HG03442 (cell line): ENCODE measurements at regions not wholly inside any gene's neighbourhood (a gene's known extent, or its start where the extent isn't known, plus 50 kb on each side); places are given as distances from the start of the nearest gene placed in this dataset.

ENCODE experiments used
- ATAC-seq: cut with Tn5 transposase; IDR thresholded peaks from one replicate; pipeline ENCODE4 v1.9.1; 2021; ENCODE audit warnings: mild to moderate bottlenecking, moderate library complexity; ENCODE audit not compliant: unreplicated experiment

- no peak for ATAC-seq
Measured at GRCh38 chr2:220916931-220917330, 655.2 kb downstream of the EPHA4 start.

GRCh38 chr2:220930271-220931076 is 641.6 kb downstream of the EPHA4 start:
- ATAC-seq, result no peak

DNA sequence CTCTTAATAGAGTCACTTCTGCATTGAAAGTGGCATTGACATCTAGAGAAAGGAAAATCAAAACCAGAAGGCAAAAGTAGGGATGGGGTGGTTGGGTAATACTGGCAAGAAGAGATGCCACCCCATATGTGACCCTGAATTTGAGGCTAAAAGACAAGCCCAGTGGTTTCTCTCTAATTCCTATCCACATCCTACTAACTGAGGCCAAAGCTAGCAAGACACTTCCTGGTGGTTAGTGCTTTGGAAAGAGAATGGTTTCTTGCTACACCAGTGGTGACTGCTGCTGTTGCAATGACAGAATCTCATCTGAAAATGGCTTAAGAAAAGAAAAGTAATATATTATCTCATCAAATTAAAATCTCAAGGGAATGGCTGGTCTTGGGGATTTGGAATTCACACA is 640.6 kb downstream of the EPHA4 start:
- no peak for ATAC-seq

DNA sequence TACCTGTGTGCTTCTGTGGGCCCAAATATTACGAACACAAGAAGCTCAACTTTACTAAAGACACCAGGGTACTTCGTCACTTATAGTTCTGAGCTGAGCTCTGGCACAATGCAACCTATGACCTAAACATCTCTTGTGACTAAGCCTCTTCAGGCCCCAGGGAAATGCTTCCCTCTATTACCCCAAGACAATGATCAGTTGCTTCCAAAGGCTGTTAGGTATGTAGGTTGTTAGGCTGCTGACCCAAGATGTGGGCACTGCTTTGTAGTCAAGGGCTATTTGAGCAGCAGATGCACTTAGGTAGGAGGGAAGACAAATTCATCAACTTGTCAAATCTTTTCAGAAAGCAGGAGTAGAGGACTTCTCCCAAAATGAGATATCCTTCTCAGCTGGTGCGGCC is 640.1 kb downstream of the EPHA4 start:
- no peak for ATAC-seq

DNA sequence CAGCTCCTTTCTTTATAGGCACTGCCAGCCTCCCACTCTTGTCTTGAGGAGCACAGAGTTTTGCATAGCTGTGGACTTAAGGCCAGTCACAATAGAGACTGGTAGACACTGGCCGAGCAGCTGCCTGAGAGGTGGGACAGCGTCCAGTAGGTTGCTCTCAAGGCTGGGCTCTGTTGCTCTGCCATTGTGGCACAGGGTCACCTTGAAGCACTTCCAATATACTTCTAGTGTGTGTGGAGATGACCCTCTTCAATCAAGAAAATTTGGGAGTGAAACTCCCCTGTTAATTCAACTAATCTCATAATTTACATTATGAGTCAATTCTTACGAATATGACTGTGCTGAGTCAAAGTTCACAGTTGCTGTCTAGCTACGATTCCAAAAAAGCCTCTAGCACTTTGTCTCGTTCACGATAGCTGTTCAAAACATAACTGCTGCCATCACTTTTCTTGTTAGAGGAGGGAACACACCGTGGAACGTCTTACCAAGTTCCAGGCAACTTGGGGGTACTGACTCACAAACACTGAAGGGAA is 636.2 kb downstream of the EPHA4 start:
- ATAC-seq, result peak; percentile 77

DNA sequence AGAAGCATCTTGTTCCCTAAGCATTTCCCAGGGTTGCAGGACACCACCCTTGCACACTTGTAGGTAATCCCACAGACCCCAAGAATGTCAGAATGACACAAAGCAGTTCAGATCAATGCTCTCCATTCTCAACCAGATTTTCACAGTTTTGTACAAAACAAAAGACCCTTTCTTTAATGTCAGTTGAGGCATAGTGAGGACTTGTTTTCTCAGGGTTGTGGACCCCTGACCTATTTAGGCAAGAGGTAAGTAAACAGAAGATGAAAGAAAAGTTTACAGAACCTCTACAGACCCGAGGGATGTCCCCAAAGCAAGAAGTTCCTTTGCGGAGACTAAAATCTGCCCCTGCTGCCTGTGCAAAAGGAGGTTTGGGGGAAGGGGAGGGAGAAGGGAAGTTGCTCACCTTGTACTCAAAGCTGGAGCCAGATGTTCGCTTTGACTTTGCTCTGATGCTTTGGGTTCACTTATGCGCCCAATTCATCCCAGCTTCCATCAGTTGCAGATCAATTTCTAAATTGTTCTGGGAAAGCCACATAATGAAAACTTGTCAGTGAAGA is 635.4 kb downstream of the EPHA4 start:
- no peak for ATAC-seq

DNA sequence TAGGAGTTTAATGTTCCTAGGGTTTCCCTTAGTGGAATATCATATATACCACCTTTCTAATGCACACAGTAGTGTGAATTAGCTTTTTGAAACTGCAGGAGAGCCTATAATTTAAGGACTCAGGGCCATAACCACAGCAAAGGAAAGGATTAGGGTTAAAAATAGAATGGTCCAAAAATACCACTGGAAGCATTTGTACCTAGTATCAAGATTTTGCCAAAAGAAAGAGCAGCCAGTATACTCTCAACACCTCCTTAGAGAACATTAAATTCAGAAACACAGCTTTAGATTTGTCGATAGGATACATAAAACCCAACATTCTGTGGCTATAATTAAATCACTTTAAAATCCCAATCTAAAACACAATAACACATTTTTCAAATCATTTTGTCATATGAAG is 634.9 kb downstream of the EPHA4 start:
- ATAC-seq, result no peak

DNA sequence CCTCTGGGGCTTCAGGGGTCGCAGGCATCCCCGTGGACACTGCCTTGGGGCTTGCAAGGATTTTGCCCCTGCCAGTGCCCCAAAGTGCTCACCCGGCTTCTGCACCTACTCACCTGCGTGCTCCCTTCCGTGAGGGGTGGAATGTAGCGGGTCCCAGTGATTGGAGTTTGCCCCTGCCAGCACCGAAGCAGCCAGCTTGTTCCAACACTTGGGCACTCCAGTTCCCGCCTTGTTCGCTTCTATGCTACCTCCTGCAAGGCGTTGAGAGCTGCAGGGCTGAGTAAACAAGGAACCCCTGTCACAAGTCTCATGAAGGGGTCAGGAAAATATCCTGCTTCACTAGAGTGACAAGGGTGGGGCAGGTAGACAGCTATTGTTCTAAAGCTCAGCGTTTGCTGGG is 631.5 kb downstream of the EPHA4 start:
- ATAC-seq, result no peak

GRCh38 chr2:220941683-220942082 is 630.4 kb downstream of the EPHA4 start:
- no peak for ATAC-seq

DNA sequence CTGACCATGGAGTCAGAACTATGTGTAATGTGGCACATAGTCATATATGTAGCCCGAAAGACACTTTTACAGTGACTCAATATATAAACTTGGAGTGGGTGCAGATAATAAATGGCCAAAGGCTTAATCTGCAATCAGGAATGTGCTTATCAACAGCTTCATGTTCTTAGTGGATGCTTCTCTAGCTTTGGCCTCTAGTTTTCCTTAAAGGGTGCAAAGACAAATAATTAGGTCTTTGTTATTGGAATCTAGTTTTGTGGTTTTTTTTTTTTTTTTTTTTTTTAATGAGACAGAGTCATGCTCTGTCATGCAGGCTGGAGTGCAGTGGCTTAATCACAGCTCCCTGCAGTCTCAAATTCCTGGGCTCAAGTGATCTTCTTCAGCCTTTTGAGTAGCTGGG is 625.6 kb downstream of the EPHA4 start:
- ATAC-seq, result no peak

- ATAC-seq, result no peak
Measured at GRCh38 chr2:220948579-220948978, 623.5 kb downstream of the EPHA4 start.

DNA sequence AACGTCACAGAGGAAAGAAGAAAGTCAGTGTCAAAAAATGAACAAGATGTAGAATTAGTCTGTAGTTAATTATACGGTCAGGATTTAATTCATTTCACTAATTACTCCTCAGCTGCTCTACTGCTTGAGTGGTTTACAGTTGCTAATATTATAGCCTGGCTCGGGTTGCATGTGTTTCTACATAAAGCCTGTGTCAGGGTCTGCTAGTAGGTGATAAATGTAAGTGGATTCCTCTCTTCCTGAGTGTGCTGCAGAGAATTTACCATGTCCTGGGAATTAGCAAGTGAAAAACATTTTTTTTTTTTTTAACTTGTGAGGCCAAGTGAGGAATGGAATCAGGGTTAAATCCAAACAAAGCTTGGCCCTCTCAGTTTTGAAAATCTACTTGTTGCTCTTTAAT is 622.6 kb downstream of the EPHA4 start:
- no peak for ATAC-seq

- no peak for ATAC-seq
Measured at GRCh38 chr2:220955776-220956175, 616.3 kb downstream of the EPHA4 start.

- ATAC-seq, result no peak
Measured at GRCh38 chr2:220956429-220956828, 615.7 kb downstream of the EPHA4 start.

- ATAC-seq, result no peak
Measured at GRCh38 chr2:220959391-220959802, 612.7 kb downstream of the EPHA4 start.

DNA sequence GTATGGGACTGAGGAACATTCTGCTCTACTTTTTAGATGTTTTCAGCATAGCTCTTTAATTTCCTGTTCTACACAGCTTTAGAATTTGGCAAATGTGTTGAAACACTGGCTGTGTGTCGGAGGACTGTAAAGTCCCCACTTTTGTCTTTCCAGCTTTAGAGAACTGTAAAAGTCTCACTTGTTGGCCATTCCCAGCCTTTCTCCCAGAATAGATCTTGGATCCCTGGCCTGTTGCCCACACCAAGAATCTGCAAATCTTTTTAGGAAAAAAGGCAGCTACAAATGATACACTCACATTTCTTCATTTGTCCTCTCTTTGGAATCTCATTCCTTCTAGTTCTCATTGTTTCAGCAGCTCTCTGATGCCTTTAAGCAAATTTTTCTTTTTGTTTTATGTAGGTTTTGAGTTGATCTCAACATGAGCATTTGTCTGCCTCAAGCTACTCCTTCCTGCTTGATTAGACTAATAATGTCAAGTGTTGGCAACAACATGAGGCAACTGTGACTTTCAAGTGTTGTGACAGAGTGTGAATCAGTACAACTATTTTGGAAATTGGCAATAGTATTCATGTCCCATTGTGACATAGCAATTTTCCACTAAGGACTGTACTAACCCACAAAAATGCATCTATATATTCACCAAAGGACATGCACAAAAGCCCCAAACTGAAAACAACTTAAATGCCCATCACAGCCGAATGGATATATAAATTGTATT is 610.8 kb downstream of the EPHA4 start:
- no peak for ATAC-seq

- ATAC-seq, result no peak
Measured at GRCh38 chr2:220962556-220962955, 609.5 kb downstream of the EPHA4 start.

DNA sequence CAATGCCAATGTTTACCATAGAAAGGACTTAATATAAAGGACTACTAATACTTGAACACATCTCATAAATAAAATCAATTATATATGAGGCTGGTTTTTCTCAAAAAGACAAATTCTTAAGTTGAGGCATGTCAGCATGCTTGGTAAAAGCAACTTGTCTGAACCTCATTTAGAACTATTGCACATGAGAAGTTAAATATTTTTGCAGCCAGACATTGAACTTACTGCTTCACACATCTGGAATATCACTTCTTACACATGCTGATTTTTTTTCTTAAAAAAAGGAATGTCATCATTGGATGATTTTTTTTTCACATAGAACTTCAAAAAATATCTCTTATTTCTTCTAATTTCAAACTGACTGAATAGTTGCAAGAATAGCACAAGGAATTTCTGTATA is 609.0 kb downstream of the EPHA4 start:
- no peak for ATAC-seq

GRCh38 chr2:220963930-220964329 is 608.2 kb downstream of the EPHA4 start:
- no peak for ATAC-seq

DNA sequence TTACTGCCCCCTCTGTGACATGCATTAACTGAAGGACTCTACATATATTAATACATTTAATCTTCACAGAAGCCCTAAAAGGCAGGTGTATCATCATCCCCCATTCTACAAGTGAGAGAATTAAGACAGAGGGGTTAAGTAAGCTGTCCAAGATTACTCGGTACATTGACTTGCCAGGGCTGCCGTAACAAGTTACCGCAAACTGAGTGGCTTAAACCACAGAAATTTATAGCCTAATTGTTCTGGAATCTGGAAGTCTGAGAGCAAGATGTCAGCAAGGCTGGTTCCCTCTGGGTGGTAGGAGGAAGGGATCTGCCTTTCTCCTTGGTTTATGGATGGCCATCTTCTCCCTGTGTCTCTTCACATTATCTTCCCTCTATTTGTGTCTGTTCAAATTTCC is 605.5 kb downstream of the EPHA4 start:
- ATAC-seq, result no peak

DNA sequence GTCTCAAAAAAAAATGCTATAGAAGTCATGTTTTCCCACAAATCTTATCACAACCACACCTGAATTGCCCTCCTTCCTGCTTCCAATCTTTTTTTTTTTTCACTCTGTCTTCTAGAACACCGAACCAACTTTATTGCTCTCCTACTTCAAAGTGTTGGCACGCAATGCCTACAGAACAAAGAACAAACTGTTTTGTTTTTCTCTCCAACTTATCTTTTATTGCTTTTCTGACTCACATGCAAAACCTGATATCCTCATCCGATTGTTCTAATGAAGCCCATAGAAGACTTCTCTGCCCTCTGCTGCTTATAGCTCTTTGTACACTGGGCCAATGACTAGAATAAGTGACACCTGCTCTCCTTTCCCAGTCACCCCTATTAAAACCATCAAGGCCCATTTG is 602.8 kb downstream of the EPHA4 start:
- ATAC-seq, result no peak
